GM06990 (cell line): ENCODE measurements at regions not wholly inside any gene's neighbourhood (a gene's known extent, or its start where the extent isn't known, plus 50 kb on each side); places are given as distances from the start of the nearest gene placed in this dataset.

ENCODE experiments used
- DNase-seq: peaks from one replicate; pipeline ENCODE4 v3.0.0-alpha.2; 2011; ENCODE audit not compliant: insufficient read length; ENCODE audit errors: extremely low read depth
- H3K27me3 ChIP-seq: replicated peaks from 2 replicates; pipeline ENCODE4 v1.6.0; 2011; ENCODE audit warnings: low read length; ENCODE audit not compliant: control insufficient read depth, insufficient read depth
- H3K36me3 ChIP-seq: 2 replicates; pipeline ENCODE4 v1.5.1; 2011; ENCODE audit warnings: low read length; ENCODE audit not compliant: control insufficient read depth, insufficient read depth
- H3K4me3 ChIP-seq: replicated peaks from 2 replicates; pipeline ENCODE4 v1.5.1; 2011; ENCODE audit warnings: low read depth, mild to moderate bottlenecking, control low read depth, low read length
- CTCF ChIP-seq: IDR thresholded peaks from 2 replicates; pipeline ENCODE4 v1.5.1; 2011; ENCODE audit warnings: low read length, control low read depth, mild to moderate bottlenecking, inconsistent platforms; ENCODE audit not compliant: insufficient read depth, poor library complexity, severe bottlenecking

- TF ChIP-seq CTCF, result no peak
- Histone ChIP-seq H3K4me3 (no peak overlapping the region), H3K27me3 (no peaks in the 10 kb centered on the region; the same call in 1 of the 2 replicates), H3K36me3 (no peaks in the 10 kb centered on the region)
- DNase-seq, result no peak
These were observed 202.4 kb downstream of the LMBRD1 start for GRCh38 chr6:69594405-69594804.

- DNase-seq, result no peak
- Histone ChIP-seq H3K27me3 (no peaks in the 10 kb centered on the region; the same call in 1 of the 2 replicates), H3K36me3 (no peaks in the 10 kb centered on the region), H3K4me3 (no peak overlapping the region)
- TF ChIP-seq CTCF, result no peak
These were observed 203.1 kb downstream of the LMBRD1 start for GRCh38 chr6:69593706-69594105.

GRCh38 chr6:69589626-69590025, 207.2 kb downstream of the LMBRD1 start:
- Histone ChIP-seq H3K4me3 (no peak overlapping the region), H3K36me3 (no peaks in the 10 kb centered on the region), H3K27me3 (no peaks in the 10 kb centered on the region)
- no peak for DNase-seq
- TF ChIP-seq CTCF, result no peak

- peak; percentile 63 for DNase-seq
- Histone ChIP-seq H3K27me3 (no peaks in the 10 kb centered on the region), H3K4me3 (no peak overlapping the region), H3K36me3 (no peaks in the 10 kb centered on the region)
- no peak for TF ChIP-seq CTCF
These were observed 211.7 kb downstream of the LMBRD1 start for GRCh38 chr6:69584913-69585729.

GRCh38 chr6:69584536-69584912, 212.3 kb downstream of the LMBRD1 start:
- Histone ChIP-seq H3K4me3 (no peak overlapping the region), H3K27me3 (no peaks in the 10 kb centered on the region), H3K36me3 (no peaks in the 10 kb centered on the region)
- TF ChIP-seq CTCF, result no peak
- no peak for DNase-seq
